K562 (cell line): ENCODE measurements at regions not wholly inside any gene's neighbourhood (a gene's known extent, or its start where the extent isn't known, plus 50 kb on each side); places are given as distances from the start of the nearest gene placed in this dataset.

Experiments used
- ATAC-seq: fragments of 200-7000 bp; cut with Tn5 transposase; 3 replicates; pipeline ENCODE4 v1.9.1; 2020; ENCODE audit warnings: moderate library complexity
- BruUV-seq: library from RNA; stranded (reverse); fragments of 400-500 nt; replicated peaks from 2 replicates; lab custom pipeline; 2021; lab: Mats Ljungman, UMichigan
- CTCF ChIA-PET: fragments of 300-600 bp; formaldehyde crosslinking; extraction: SDS; loops from one replicate; lab custom pipeline; 2021; ENCODE audit warnings: low intra/inter-chr PET ratio; lab: Yijun Ruan, JAX
- POLR2A ChIA-PET: fragments of 300-600, 350-650 bp; sonication (Branson Sonifier 250); formaldehyde crosslinking; extraction: SDS; loops from one replicate; lab custom pipeline; 2021; ENCODE audit warnings: antibody characterized with exemption, inconsistent platforms; lab: Yijun Ruan, JAX
- DNase-seq, 4 experiments: peaks; one replicate each; pipeline versions ENCODE4 v3.0.0 to v3.0.0-alpha.2; 2011 to 2018; ENCODE audit warnings: low spot score in 3 of 4, mixed read lengths in 3 of 4; ENCODE audit errors: extremely low read depth in 1 of 4
- FAIRE-seq: peaks from 2 replicates; lab custom pipeline; 2011; peaks lifted over from hg19 to GRCh38; lab: Jason Lieb, UNC
- H2AFZ ChIP-seq: 2 replicates; pipeline ENCODE4 v1.6.0; 2011; ENCODE audit warnings: low read depth, low read length, control low read depth, inconsistent platforms
- H3K27ac ChIP-seq: fragments of 200-600 bp; 3 replicates; pipeline ENCODE4 v1.8.0; 2011; ENCODE audit warnings: low read depth, mild to moderate bottlenecking, control low read depth, inconsistent platforms, low read length, moderate library complexity, mixed read lengths; ENCODE audit errors: extremely low read depth
- H3K27me3 ChIP-seq, 2 experiments: fragments of 300-600 bp in 1 of 2; 2 replicates in 1 of 2; 3 replicates in 1 of 2; pipeline versions ENCODE4 v1.6.0 to v1.8.0; 2011; ENCODE audit warnings: inconsistent platforms in 2 of 2, low read length in 2 of 2, mild to moderate bottlenecking in 1 of 2, mixed read lengths in 1 of 2, moderate library complexity in 1 of 2; ENCODE audit not compliant: control insufficient read depth in 2 of 2, insufficient read depth in 2 of 2
- H3K36me3 ChIP-seq: fragments of 300-600 bp; 3 replicates; pipeline ENCODE4 v1.8.0; 2011; ENCODE audit warnings: mild to moderate bottlenecking, low read length, inconsistent platforms; ENCODE audit not compliant: control insufficient read depth, insufficient read depth
- H3K4me1 ChIP-seq, 2 experiments: fragments of 200-600 bp in 1 of 2; replicated peaks in 1 of 2; 2 replicates in 1 of 2; 3 replicates in 1 of 2; pipeline versions ENCODE4 v1.5.1 to v1.8.0; 2011; ENCODE audit warnings: inconsistent platforms in 2 of 2, low read length in 2 of 2, mild to moderate bottlenecking in 1 of 2, mixed read lengths in 1 of 2, moderate library complexity in 1 of 2; ENCODE audit not compliant: control insufficient read depth in 2 of 2, insufficient read depth in 2 of 2
- H3K4me2 ChIP-seq: 2 replicates; pipeline ENCODE4 v1.6.1; 2011; ENCODE audit warnings: low read length, control low read depth, inconsistent platforms, mixed read lengths; ENCODE audit not compliant: insufficient read depth
- H3K4me3 ChIP-seq: fragments of 200-600 bp; sonication (generic), shearing (Covaris generic); 2 replicates; pipeline ENCODE4 v1.5.1; 2016; ENCODE audit warnings: control low read depth, inconsistent platforms
- H3K79me2 ChIP-seq: fragments of 200-600 bp; 3 replicates; pipeline ENCODE4 v1.8.0; 2011; ENCODE audit warnings: low read length, inconsistent platforms; ENCODE audit not compliant: control insufficient read depth, insufficient read depth
- H3K9ac ChIP-seq, 2 experiments: 2 replicates each; pipeline versions ENCODE4 v1.6.0 to v1.6.1; 2011; ENCODE audit warnings: low read depth in 2 of 2, low read length in 2 of 2, control low read depth in 1 of 2, inconsistent platforms in 1 of 2, mild to moderate bottlenecking in 1 of 2, mixed read lengths in 1 of 2; ENCODE audit not compliant: insufficient read depth in 1 of 2
- H3K9me1 ChIP-seq: one replicate; pipeline ENCODE4 v1.6.0; 2011; ENCODE audit warnings: inconsistent platforms, mild to moderate bottlenecking, low read length, moderate library complexity; ENCODE audit not compliant: control insufficient read depth, insufficient read depth
- H3K9me3 ChIP-seq: replicated peaks from 2 replicates; pipeline ENCODE4 v1.5.1; 2011; ENCODE audit warnings: low read depth, low read length, inconsistent platforms; ENCODE audit not compliant: control insufficient read depth, insufficient read depth
- H4K20me1 ChIP-seq: replicated peaks from 2 replicates; pipeline ENCODE4 v1.6.1; 2011; ENCODE audit warnings: low read length, inconsistent platforms, mixed read lengths; ENCODE audit not compliant: control insufficient read depth, insufficient read depth
- ADNP ChIP-seq: fragments of 200-800 bp; sonication (Bioruptor generic); IDR thresholded peaks from 2 replicates; pipeline ENCODE4 v1.6.1; 2016; ENCODE audit warnings: missing genetic modification characterization, missing compliant biosample characterization
- E2F3 ChIP-seq: fragments of 250-450 bp; sonication (Bioruptor Pico); IDR thresholded peaks from 2 replicates; pipeline ENCODE4 v1.4.0; 2020; ENCODE audit warnings: mild to moderate bottlenecking
- ELK3 ChIP-seq: fragments of 450-650 bp; formaldehyde crosslinking; IDR thresholded peaks from 2 replicates; pipeline ENCODE4 v1.4.0; 2020; ENCODE audit warnings: mild to moderate bottlenecking
- GABPB1 ChIP-seq: sonication (generic); formaldehyde crosslinking; IDR thresholded peaks from 2 replicates; pipeline ENCODE4 v1.8.0; 2022; ENCODE audit warnings: mild to moderate bottlenecking, missing genetic modification reagents
- NFATC3 ChIP-seq: fragments of 450-650 bp; IDR thresholded peaks from 2 replicates; pipeline ENCODE4 v1.6.1; 2017; ENCODE audit warnings: mild to moderate bottlenecking
- OTX1 ChIP-seq: fragments of 450-650 bp; formaldehyde crosslinking; IDR thresholded peaks from 2 replicates; pipeline ENCODE4 v1.4.0; 2022; ENCODE audit warnings: mild to moderate bottlenecking
- ZEB2 ChIP-seq: fragments of 450-650 bp; IDR thresholded peaks from 2 replicates; pipeline ENCODE4 v1.6.1; 2016
- ZNF518B ChIP-seq: fragments of 250-450 bp; sonication (Bioruptor Pico); IDR thresholded peaks from 2 replicates; pipeline ENCODE4 v1.5.0; 2021; ENCODE audit warnings: mild to moderate bottlenecking, moderate library complexity
- ZSCAN29 ChIP-seq: fragments of 450-650 bp; IDR thresholded peaks from 2 replicates; pipeline ENCODE4 v1.6.1; 2017
- WGBS: fragments of 100-300 bp; shearing (Covaris generic); methylation state at CpG from one replicate; pipeline ENCODE4 v1.1.6; 2016; ENCODE audit warnings: low coverage, mixed read lengths; ENCODE audit not compliant: insufficient coverage; ENCODE audit errors: missing lambda C conversion rate; 5-methylcytosine and 5-hydroxymethylcytosine counted together
- in situ Hi-C: fragments of 300-500 bp; cut with MboI; formaldehyde crosslinking; loops from 4 replicates; pipeline ENCODE4 v1.15.0; 2018; ENCODE audit warnings: inconsistent platforms, mixed read lengths
- intact Hi-C: fragments of 100-400 bp; cut with micrococcal nuclease; formaldehyde crosslinking; loops from 2 replicates; pipeline ENCODE4 v1.14.2; 2022
- TF ChIP-seq, protein P1 (sequence below): fragments of 450-650 bp; formaldehyde crosslinking; IDR thresholded peaks from 2 replicates; pipeline ENCODE4 v1.4.0; 2020; ENCODE audit warnings: mild to moderate bottlenecking, mixed read lengths

DNA sequence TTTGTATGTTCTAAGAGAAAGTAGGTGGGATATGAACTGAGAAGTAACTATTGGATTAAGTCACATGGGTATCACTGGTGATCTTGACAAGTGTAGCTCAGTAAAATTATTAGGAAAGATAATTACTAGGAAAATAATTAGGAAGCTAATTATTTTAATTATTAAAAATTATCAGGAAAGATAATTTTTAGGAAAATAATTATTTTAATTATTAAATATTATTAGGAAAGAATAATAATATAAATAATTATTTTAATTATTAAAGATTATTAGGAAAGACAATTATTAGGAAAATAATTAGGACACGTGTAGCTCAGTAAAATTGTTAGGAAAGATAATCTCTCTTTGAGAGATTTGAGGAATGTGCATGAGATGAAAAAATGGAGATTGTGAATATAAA, 623.4 kb upstream of the PIK3C3 start:
- Histone ChIP-seq H2AFZ (no peak overlapping the region), H3K4me1 (no peaks in the 10 kb centered on the region), H3K9me1 (no peaks in the 10 kb centered on the region), H3K79me2 (no peaks in the 10 kb centered on the region), H3K27ac (no peak overlapping the region), H4K20me1 (no peaks in the 10 kb centered on the region), H3K36me3 (no peaks in the 10 kb centered on the region), H3K4me3 (no peak overlapping the region), H3K27me3 (no peaks in the 10 kb centered on the region), H3K9ac (no peak overlapping the region), H3K9me3 (0 out of 2 replicates have a peak, but pooled peaks cover 1% of the 10 kb centered on the region), H3K4me2 (no peak overlapping the region)
- BruUV-seq = no TSS peak
- ChIA-PET POLR2A (no interaction called here), CTCF (no interaction called here)
- TF ChIP-seq, protein P1, sequence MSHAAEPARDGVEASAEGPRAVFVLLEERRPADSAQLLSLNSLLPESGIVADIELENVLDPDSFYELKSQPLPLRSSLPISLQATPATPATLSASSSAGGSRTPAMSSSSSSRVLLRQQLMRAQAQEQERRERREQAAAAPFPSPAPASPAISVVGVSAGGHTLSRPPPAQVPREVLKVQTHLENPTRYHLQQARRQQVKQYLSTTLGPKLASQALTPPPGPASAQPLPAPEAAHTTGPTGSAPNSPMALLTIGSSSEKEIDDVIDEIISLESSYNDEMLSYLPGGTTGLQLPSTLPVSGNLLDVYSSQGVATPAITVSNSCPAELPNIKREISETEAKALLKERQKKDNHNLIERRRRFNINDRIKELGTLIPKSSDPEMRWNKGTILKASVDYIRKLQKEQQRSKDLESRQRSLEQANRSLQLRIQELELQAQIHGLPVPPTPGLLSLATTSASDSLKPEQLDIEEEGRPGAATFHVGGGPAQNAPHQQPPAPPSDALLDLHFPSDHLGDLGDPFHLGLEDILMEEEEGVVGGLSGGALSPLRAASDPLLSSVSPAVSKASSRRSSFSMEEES (CRISPR knock-in tag) = no peak
- TF ChIP-seq E2F3 (CRISPR knock-in tag) (no peak), OTX1 (CRISPR knock-in tag) (no peak), ELK3 (CRISPR knock-in tag) (no peak), NFATC3 (no peak), GABPB1 (no peak), ADNP (tag) (no peak), ZNF518B (CRISPR knock-in tag) (no peak), ZSCAN29 (no peak), ZEB2 (no peak)
- intact Hi-C loops (no loop called here), in situ Hi-C loops (no loop called here)
- FAIRE-seq (no peak), ATAC-seq (no peak), DNase-seq (no peak)
- WGBS = 0% methylated on average over 1 of the region's 1 CpG
